ENCODE measurements at regions not wholly inside any gene's neighbourhood (a gene's known extent, or its start where the extent isn't known, plus 50 kb on each side); places are given as distances from the start of the nearest gene placed in this dataset.

DNA sequence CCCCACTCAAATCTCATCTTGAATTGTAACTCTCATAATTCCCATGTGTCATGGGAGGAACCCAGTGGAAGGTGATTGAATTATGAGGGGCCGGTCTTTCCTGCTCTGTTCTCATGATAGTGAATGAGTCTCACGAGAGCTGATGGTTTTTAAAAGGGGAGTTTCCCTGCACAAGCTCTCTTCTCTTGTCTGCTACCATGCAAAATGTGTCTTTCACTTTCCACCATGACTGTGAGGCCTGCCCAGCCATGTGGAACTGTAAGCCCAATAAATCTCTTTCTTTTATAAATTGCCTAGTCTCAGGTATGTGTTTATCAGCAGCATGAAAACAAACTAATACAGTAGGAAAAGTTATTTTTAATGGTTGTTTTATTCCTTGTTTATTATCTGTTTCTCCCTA lies 146.0 kb downstream of the FSCB start:
- TF ChIP-seq, protein P1, sequence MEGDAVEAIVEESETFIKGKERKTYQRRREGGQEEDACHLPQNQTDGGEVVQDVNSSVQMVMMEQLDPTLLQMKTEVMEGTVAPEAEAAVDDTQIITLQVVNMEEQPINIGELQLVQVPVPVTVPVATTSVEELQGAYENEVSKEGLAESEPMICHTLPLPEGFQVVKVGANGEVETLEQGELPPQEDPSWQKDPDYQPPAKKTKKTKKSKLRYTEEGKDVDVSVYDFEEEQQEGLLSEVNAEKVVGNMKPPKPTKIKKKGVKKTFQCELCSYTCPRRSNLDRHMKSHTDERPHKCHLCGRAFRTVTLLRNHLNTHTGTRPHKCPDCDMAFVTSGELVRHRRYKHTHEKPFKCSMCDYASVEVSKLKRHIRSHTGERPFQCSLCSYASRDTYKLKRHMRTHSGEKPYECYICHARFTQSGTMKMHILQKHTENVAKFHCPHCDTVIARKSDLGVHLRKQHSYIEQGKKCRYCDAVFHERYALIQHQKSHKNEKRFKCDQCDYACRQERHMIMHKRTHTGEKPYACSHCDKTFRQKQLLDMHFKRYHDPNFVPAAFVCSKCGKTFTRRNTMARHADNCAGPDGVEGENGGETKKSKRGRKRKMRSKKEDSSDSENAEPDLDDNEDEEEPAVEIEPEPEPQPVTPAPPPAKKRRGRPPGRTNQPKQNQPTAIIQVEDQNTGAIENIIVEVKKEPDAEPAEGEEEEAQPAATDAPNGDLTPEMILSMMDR (conservative IDR thresholded peaks at IDR 0.05; ENCODE audit: low read depth, low read length): no peak
- no peak overlapping the region for H3K9ac ChIP-seq
- no peak overlapping the region for H3K4me2 ChIP-seq
- no peak overlapping the region for H2AFZ ChIP-seq (ENCODE audit: low read depth)
- H3K4me3 ChIP-seq (IDR thresholded peaks at IDR 0.05; ENCODE audit: insufficient read depth, low read depth, low read length): no peak overlapping the region
- H3K79me2 ChIP-seq (ENCODE audit: insufficient read depth, low read depth): no peaks in the 10 kb centered on the region
- no peaks in the 10 kb centered on the region for H3K4me1 ChIP-seq (ENCODE audit: low read depth, poor library complexity, severe bottlenecking)
- H3K27me3 ChIP-seq (ENCODE audit: insufficient read depth, low read depth): no peaks in the 10 kb centered on the region
- H4K20me1 ChIP-seq (ENCODE audit: insufficient read depth): no peaks in the 10 kb centered on the region
- no peak overlapping the region for H3K27ac ChIP-seq
- no peaks in the 10 kb centered on the region for H3K36me3 ChIP-seq (ENCODE audit: insufficient read depth)

DNA sequence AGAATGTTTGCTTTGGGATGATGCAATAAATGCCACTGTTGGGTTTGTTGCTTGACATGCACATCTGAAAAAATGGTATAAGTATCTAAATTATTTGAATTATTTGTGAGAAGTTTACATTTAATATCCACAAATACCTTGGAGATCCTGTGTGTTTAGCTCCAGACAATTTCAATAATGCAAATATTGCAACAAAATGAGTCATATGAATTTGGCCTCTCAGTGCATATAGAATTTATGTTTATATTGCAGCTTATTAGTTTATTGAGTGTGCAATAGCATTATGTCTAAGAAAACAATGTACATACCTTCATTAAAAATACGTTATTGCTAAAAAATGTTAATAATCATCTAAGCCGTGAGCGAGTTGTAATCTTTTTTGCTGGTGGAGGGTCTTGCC lies 153.3 kb downstream of the FSCB start:
- H3K4me1 ChIP-seq (ENCODE audit: low read depth, poor library complexity, severe bottlenecking): no peaks in the 10 kb centered on the region
- no peak overlapping the region for H3K4me3 ChIP-seq (IDR thresholded peaks at IDR 0.05; ENCODE audit: insufficient read depth, low read depth, low read length)
- no peak overlapping the region for H3K27ac ChIP-seq
- H3K9ac ChIP-seq: no peak overlapping the region
- no peaks in the 10 kb centered on the region for H3K27me3 ChIP-seq (ENCODE audit: insufficient read depth, low read depth)
- TF ChIP-seq, protein P1 (conservative IDR thresholded peaks at IDR 0.05; ENCODE audit: low read depth, low read length): no peak
- H2AFZ ChIP-seq (ENCODE audit: low read depth): no peak overlapping the region
- no peaks in the 10 kb centered on the region for H3K79me2 ChIP-seq (ENCODE audit: insufficient read depth, low read depth)
- no peaks in the 10 kb centered on the region for H3K36me3 ChIP-seq (ENCODE audit: insufficient read depth)
- H4K20me1 ChIP-seq (ENCODE audit: insufficient read depth): no peaks in the 10 kb centered on the region
- H3K4me2 ChIP-seq: no peak overlapping the region

DNA sequence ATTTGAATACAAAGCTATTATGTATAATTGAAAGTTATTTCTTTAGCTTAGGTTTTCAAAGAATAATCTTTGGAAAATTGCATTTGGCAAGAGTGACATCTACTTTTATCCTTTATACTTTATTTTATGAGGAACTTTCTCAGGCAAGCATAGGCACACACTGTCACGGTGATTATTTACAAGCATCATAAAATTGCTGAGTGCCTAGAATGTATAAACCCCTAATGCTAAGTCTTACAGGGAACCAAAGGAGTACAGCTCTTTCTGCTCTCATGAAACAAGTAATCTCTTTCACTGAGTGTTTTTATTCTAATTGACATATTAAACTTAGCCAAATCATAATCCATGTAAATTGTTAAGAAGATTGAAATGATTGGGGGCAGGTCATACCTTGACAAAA lies 154.9 kb downstream of the FSCB start:
- Histone ChIP-seq H4K20me1 (ENCODE audit: insufficient read depth) (no peaks in the 10 kb centered on the region), H3K27me3 (ENCODE audit: insufficient read depth, low read depth) (no peaks in the 10 kb centered on the region), H3K27ac (no peak overlapping the region), H3K36me3 (ENCODE audit: insufficient read depth) (no peaks in the 10 kb centered on the region), H2AFZ (ENCODE audit: low read depth) (no peak overlapping the region), H3K4me3 (IDR thresholded peaks at IDR 0.05; ENCODE audit: insufficient read depth, low read depth, low read length) (no peak overlapping the region), H3K79me2 (ENCODE audit: insufficient read depth, low read depth) (no peaks in the 10 kb centered on the region), H3K4me2 (no peak overlapping the region), H3K9ac (no peak overlapping the region), H3K4me1 (ENCODE audit: low read depth, poor library complexity, severe bottlenecking) (no peaks in the 10 kb centered on the region)
- TF ChIP-seq, protein P1 (conservative IDR thresholded peaks at IDR 0.05; ENCODE audit: low read depth, low read length): no peak

DNA sequence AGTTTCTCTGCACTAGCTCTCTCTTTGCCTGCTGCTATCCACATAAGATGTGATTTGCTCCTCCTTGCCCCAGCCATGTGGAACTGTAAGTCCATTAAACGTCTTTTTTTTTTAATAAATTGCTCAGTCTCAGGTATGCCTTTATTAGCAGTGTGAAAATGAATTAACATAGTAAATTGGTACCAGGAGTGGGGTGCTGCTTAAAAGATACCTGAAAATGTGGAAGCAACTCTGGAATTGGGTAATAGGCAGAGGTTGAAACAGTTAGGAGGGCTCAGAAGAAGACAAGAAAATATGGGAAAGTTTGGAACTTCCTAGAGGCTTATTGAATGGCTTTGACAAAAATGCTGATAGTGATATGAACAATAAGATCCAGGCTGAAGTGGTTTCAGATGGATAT lies 159.8 kb downstream of the FSCB start:
- Histone ChIP-seq H3K36me3 (ENCODE audit: insufficient read depth) (no peaks in the 10 kb centered on the region), H3K27ac (no peak overlapping the region), H2AFZ (ENCODE audit: low read depth) (no peak overlapping the region), H3K4me1 (ENCODE audit: low read depth, poor library complexity, severe bottlenecking) (no peaks in the 10 kb centered on the region), H3K79me2 (ENCODE audit: insufficient read depth, low read depth) (no peaks in the 10 kb centered on the region), H3K27me3 (ENCODE audit: insufficient read depth, low read depth) (no peaks in the 10 kb centered on the region), H3K4me2 (no peak overlapping the region), H3K4me3 (IDR thresholded peaks at IDR 0.05; ENCODE audit: insufficient read depth, low read depth, low read length) (no peak overlapping the region), H3K9ac (no peak overlapping the region), H4K20me1 (ENCODE audit: insufficient read depth) (no peaks in the 10 kb centered on the region)
- TF ChIP-seq, protein P1 (conservative IDR thresholded peaks at IDR 0.05; ENCODE audit: low read depth, low read length): no peak

DNA sequence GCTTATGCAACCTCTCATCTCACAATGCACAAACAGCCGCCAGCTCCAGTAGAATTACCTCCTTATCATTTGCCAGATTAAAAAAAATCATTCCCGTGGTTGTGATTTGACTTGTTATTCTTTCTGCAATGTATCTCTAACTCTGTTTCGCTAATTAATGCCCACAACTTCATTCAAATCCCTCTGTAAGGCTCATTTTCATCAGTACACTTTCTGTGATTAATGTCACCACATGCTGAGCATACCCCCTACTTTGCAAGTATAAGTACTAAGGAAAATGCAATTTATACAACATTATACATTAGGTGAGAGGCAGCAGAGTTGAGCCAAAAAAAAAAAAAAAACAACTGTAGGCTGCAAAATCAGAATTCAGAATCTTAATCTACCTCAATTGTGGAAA lies 166.0 kb downstream of the FSCB start:
- TF ChIP-seq, protein P1 (conservative IDR thresholded peaks at IDR 0.05; ENCODE audit: low read depth, low read length): no peak
- no peaks in the 10 kb centered on the region for H3K79me2 ChIP-seq (ENCODE audit: insufficient read depth, low read depth)
- no peak overlapping the region for H3K4me2 ChIP-seq
- H2AFZ ChIP-seq (ENCODE audit: low read depth): no peak overlapping the region
- H3K36me3 ChIP-seq (ENCODE audit: insufficient read depth): no peaks in the 10 kb centered on the region
- H3K27me3 ChIP-seq (ENCODE audit: insufficient read depth, low read depth): no peaks in the 10 kb centered on the region
- H3K4me1 ChIP-seq (ENCODE audit: low read depth, poor library complexity, severe bottlenecking): no peaks in the 10 kb centered on the region
- no peaks in the 10 kb centered on the region for H4K20me1 ChIP-seq (ENCODE audit: insufficient read depth)
- no peak overlapping the region for H3K27ac ChIP-seq
- no peak overlapping the region for H3K9ac ChIP-seq
- H3K4me3 ChIP-seq (IDR thresholded peaks at IDR 0.05; ENCODE audit: insufficient read depth, low read depth, low read length): no peak overlapping the region

Data from KMS-11 (cell line).